OCI-LY7 (cell line): ENCODE measurements at regions not wholly inside any gene's neighbourhood (a gene's known extent, or its start where the extent isn't known, plus 50 kb on each side); places are given as distances from the start of the nearest gene placed in this dataset.

Source experiments
- BruUV-seq: library from RNA; stranded (reverse); fragments of 400-500 nt; replicated peaks from 2 replicates; lab custom pipeline; 2021; lab: Mats Ljungman, UMichigan
- CTCF ChIA-PET: fragments of 300-600 bp; sonication (Branson Sonifier 250); formaldehyde crosslinking; loops from one replicate; lab custom pipeline; 2022; ENCODE audit warnings: antibody characterized with exemption; ENCODE audit not compliant: unreplicated experiment; lab: Charles Lee
- POLR2A ChIA-PET: fragments of 300-600 bp; sonication (Branson Sonifier 250); formaldehyde crosslinking; loops from one replicate; lab custom pipeline; 2022; ENCODE audit warnings: antibody characterized with exemption; lab: Charles Lee
- DNase-seq: peaks from one replicate; pipeline ENCODE4 v3.0.0-alpha.2; 2015; ENCODE audit warnings: low spot score
- H2AFZ ChIP-seq: fragments of 200-600 bp; sonication (generic), shearing (Covaris generic); 2 replicates; pipeline ENCODE4 v1.6.1; 2014; ENCODE audit warnings: mild to moderate bottlenecking, antibody characterized with exemption, low read length, moderate library complexity
- H3K27ac ChIP-seq: fragments of 200-600 bp; sonication (generic); 2 replicates; pipeline ENCODE4 v1.5.1; 2014; ENCODE audit warnings: mixed run types, low read depth, mild to moderate bottlenecking, moderate library complexity, low read length, inconsistent platforms; ENCODE audit not compliant: poor library complexity, severe bottlenecking
- H3K36me3 ChIP-seq: fragments of 200-600 bp; sonication (generic); 2 replicates; pipeline ENCODE4 v1.6.1; 2014; ENCODE audit warnings: mild to moderate bottlenecking, antibody characterized with exemption, low read length, moderate library complexity, mixed read lengths; ENCODE audit not compliant: insufficient read depth
- H3K4me1 ChIP-seq: fragments of 200-600 bp; sonication (generic); 2 replicates; pipeline ENCODE4 v1.5.1; 2014; ENCODE audit warnings: mild to moderate bottlenecking, low read length; ENCODE audit not compliant: insufficient read depth, poor library complexity, severe bottlenecking
- H3K4me2 ChIP-seq: fragments of 200-600 bp; sonication (generic); 2 replicates; pipeline ENCODE4 v1.6.1; 2014; ENCODE audit warnings: mild to moderate bottlenecking, low read length
- H3K4me3 ChIP-seq: fragments of 200-600 bp; sonication (generic); 2 replicates; pipeline ENCODE4 v1.5.1; 2014; ENCODE audit warnings: mild to moderate bottlenecking, low read depth, low read length; ENCODE audit not compliant: poor library complexity, severe bottlenecking
- H3K79me2 ChIP-seq: fragments of 200-600 bp; sonication (generic); 2 replicates; pipeline ENCODE4 v1.6.1; 2016; ENCODE audit warnings: low read depth, mild to moderate bottlenecking, low read length, moderate library complexity, mixed read lengths; ENCODE audit not compliant: insufficient read depth
- H3K9me2 ChIP-seq: fragments of 200-600 bp; sonication (generic); 2 replicates; pipeline ENCODE4 v1.6.1; 2016; ENCODE audit warnings: mild to moderate bottlenecking, low read length, mixed read lengths; ENCODE audit not compliant: insufficient read depth
- H3K9me3 ChIP-seq: fragments of 200-600 bp; sonication (generic); 2 replicates; pipeline ENCODE4 v1.6.1; 2014; ENCODE audit warnings: mild to moderate bottlenecking, mixed run types, low read length, mixed read lengths
- H4K20me1 ChIP-seq: fragments of 200-600 bp; sonication (generic); 2 replicates; pipeline ENCODE4 v1.6.1; 2014; ENCODE audit warnings: mild to moderate bottlenecking, antibody characterized with exemption, low read length, moderate library complexity, mixed read lengths; ENCODE audit not compliant: insufficient read depth
- CTCF ChIP-seq: fragments of 200-600 bp; sonication (generic); conservative IDR thresholded peaks from 2 replicates; pipeline ENCODE4 v1.5.1; 2014; ENCODE audit warnings: mild to moderate bottlenecking, antibody characterized with exemption, low read length, moderate library complexity, mixed read lengths
- EZH2phosphoT487 ChIP-seq: fragments of 200-600 bp; sonication (generic); IDR thresholded peaks from 2 replicates; pipeline ENCODE4 v1.6.1; 2018; ENCODE audit warnings: low read depth, borderline replicate concordance, mild to moderate bottlenecking, mixed run types, antibody characterized with exemption, low read length, moderate library complexity, mixed read lengths
- intact Hi-C: fragments of 100-400 bp; cut with micrococcal nuclease; formaldehyde crosslinking; loops from one replicate; pipeline ENCODE4 v1.10.0; 2022; ENCODE audit not compliant: unreplicated experiment

DNA sequence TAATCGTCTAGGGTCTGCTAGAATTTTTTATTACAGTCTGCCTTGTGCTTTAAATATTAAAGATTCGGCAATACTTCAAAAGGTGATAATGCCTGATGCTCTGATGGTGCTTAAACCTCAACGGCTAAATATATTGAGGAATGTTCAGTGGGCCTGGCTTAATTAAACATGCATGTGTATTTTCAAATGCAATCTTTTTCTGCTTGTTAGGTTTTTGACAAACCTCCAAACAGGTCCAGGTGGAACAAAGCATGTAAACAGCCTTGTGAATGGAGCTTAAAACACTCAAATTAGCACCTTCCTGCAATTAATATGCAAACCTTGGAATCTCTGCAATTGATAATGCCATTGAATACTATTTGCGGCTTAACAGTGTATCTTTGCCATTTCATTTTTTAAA, 334.9 kb downstream of the BARHL2 start:
- DNase-seq, result no peak
- CTCF ChIA-PET, result no interaction called here
- H3K9me3 ChIP-seq, result no peaks in the 10 kb centered on the region
- POLR2A ChIA-PET, result no interaction called here
- H2AFZ ChIP-seq, result no peak overlapping the region
- no peaks in the 10 kb centered on the region for H3K36me3 ChIP-seq
- intact Hi-C loops, result no loop called here
- H3K79me2 ChIP-seq, result no peaks in the 10 kb centered on the region
- no peaks in the 10 kb centered on the region for H3K9me2 ChIP-seq
- no peaks in the 10 kb centered on the region for H4K20me1 ChIP-seq
- no peak overlapping the region for H3K4me3 ChIP-seq
- H3K4me1 ChIP-seq, result no peaks in the 10 kb centered on the region
- TF ChIP-seq CTCF (no peak), EZH2phosphoT487 (no peak)
- no peak overlapping the region for H3K4me2 ChIP-seq
- BruUV-seq, result no TSS peak
- H3K27ac ChIP-seq, result no peak overlapping the region

- CTCF ChIA-PET, result no interaction called here
- no peaks in the 10 kb centered on the region for H4K20me1 ChIP-seq
- POLR2A ChIA-PET, result no interaction called here
- H3K4me2 ChIP-seq, result no peak overlapping the region
- TF ChIP-seq CTCF (no peak), EZH2phosphoT487 (no peak)
- no peaks in the 10 kb centered on the region for H3K9me2 ChIP-seq
- H3K4me1 ChIP-seq, result no peaks in the 10 kb centered on the region
- no peak for DNase-seq
- no peaks in the 10 kb centered on the region for H3K79me2 ChIP-seq
- H3K36me3 ChIP-seq, result no peaks in the 10 kb centered on the region
- H3K27ac ChIP-seq, result no peak overlapping the region
- no peaks in the 10 kb centered on the region for H3K9me3 ChIP-seq
- no TSS peak for BruUV-seq
- no peak overlapping the region for H3K4me3 ChIP-seq
- intact Hi-C loops, result no loop called here
- no peak overlapping the region for H2AFZ ChIP-seq
Observed at GRCh38 chr1:90381598-90381997, 335.5 kb downstream of the BARHL2 start.

- no peak overlapping the region for H3K4me2 ChIP-seq
- CTCF ChIA-PET, result no interaction called here
- no peak overlapping the region for H2AFZ ChIP-seq
- no peak for TF ChIP-seq EZH2phosphoT487
- no peak for TF ChIP-seq CTCF
- H4K20me1 ChIP-seq, result no peaks in the 10 kb centered on the region
- DNase-seq, result no peak
- no peaks in the 10 kb centered on the region for H3K79me2 ChIP-seq
- no TSS peak for BruUV-seq
- intact Hi-C loops, result no loop called here
- no peak overlapping the region for H3K27ac ChIP-seq
- H3K9me2 ChIP-seq, result no peaks in the 10 kb centered on the region
- H3K4me3 ChIP-seq, result no peak overlapping the region
- no peaks in the 10 kb centered on the region for H3K36me3 ChIP-seq
- H3K9me3 ChIP-seq, result no peaks in the 10 kb centered on the region
- POLR2A ChIA-PET, result interaction anchor here (0.8 kb wide), 1 partner anchor 150 kb away, joined by 4 read pairs; no protein-coding TSS in a partner anchor
- H3K4me1 ChIP-seq, result no peaks in the 10 kb centered on the region
Observed at GRCh38 chr1:90371448-90371813, 345.7 kb downstream of the BARHL2 start.
